C4-2B (cell line): ENCODE measurements at regions not wholly inside any gene's neighbourhood (a gene's known extent, or its start where the extent isn't known, plus 50 kb on each side); places are given as distances from the start of the nearest gene placed in this dataset.

Source experiments
- CTCF ChIP-seq: fragments of 450-650 bp; conservative IDR thresholded peaks from 2 replicates; pipeline ENCODE4 v1.5.1; 2017; ENCODE audit warnings: mild to moderate bottlenecking
- ZFX ChIP-seq: fragments of 450-650 bp; IDR thresholded peaks from 2 replicates; pipeline ENCODE4 v1.6.1; 2017

GRCh38 chr2:74736589-74736988, 82.5 kb downstream of the SEMA4F start:
- TF ChIP-seq CTCF = no peak
- no peak for TF ChIP-seq ZFX
